RCC 7860 (cell line): ENCODE measurements at regions not wholly inside any gene's neighbourhood (a gene's known extent, or its start where the extent isn't known, plus 50 kb on each side); places are given as distances from the start of the nearest gene placed in this dataset.
"Not testable (repeated sequence)": the region's sequence is repeated elsewhere in the genome, so short reads cannot be mapped to it uniquely, and the experiment has no call there.

Experiments
- DNase-seq: peaks from one replicate; pipeline ENCODE4 v3.0.0-alpha.2; 2015; ENCODE audit warnings: low spot score
- FAIRE-seq: peaks from 2 replicates; lab custom pipeline; 2012; peaks lifted over from hg19 to GRCh38; lab: Jason Lieb, UNC

DNA sequence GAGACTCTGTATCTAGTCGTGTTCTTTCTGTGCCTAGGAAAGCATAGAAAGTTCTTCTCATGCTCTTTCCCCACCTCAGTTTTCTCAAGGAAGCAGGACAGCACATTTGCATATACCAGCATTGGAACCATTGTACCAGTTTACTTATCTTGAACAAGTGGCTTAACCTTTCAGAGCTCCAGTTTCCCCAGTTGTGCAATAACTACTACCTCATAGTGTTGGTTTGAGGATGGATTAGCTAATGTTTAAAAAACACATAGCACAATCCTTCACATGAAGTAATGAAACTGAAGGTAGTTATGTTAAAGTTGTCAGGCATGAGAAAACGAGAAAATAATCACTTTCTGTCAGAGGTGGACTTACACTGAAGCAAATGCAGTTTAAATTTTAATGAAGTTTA lies 92.2 kb upstream of the H2AZ1 start:
- DNase-seq: no peak
- FAIRE-seq: no peak

DNA sequence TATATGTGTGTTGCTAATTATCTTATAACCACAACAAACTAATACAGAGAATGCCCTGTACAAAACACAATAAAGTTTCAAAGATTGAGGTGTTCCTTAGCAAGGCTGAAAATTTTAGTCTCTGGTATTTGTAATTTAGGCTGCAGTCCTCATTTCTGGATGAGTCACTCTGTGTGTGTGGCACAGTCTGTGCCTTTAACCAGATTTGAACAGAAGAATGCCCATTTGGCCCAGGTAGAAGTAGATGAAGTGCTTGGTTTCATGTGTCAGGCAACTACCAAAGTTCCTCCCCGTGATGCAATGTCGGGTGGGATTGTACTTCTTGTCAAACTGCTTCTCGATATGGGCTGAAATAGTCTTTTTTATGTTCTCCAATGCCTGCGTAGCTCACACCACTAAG lies 91.6 kb upstream of the H2AZ1 start:
- FAIRE-seq: no peak
- DNase-seq: no peak

DNA sequence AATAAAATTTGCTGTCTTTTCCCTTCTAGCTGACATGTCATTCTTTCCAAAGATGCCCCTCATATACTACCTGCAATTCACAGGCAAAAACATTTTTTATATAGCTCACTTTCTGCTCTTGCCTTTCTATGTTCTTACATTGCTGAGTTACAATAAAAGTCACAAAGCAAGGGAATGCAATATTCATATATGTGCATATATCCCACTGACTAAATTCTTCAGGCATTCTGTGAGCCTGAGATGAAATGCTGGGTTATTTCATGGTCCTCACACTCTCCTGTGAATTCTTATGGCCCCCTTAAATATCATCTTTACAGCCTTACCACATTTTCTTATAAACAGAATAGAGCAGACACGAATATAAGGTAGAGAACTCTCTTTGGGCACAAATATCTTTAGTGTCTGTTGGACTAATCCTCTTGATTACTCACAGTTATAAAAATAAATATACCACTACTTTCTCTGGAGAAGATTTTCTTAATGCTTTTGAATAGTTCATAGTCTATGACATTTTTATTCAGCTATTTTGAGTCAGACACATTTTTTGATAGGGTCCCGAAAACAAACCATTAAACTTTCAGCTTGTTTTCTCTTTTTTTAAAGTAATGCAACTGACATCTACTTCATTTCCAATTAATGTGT lies 84.1 kb upstream of the H2AZ1 start:
- FAIRE-seq: no peak
- DNase-seq: no peak

DNA sequence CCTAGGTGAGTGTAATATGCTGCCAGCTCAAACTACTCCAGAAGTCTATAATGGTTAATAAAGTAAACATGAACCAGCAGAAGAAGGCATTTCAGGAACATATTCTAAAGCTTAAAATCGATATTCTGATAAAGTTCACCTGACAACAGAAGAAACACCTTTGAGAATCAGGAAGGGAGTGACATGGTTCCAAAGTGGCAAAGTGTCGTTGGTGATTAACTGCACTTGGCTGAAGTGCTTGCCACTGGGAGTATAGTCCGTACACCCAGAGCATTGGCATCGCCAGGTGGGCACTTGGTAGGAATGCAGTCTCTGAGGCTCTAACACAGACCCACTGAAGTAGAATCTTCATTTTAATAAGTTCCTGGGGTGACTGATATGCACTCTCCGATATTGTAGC lies 76.0 kb upstream of the H2AZ1 start:
- no peak for DNase-seq
- no peak for FAIRE-seq

DNA sequence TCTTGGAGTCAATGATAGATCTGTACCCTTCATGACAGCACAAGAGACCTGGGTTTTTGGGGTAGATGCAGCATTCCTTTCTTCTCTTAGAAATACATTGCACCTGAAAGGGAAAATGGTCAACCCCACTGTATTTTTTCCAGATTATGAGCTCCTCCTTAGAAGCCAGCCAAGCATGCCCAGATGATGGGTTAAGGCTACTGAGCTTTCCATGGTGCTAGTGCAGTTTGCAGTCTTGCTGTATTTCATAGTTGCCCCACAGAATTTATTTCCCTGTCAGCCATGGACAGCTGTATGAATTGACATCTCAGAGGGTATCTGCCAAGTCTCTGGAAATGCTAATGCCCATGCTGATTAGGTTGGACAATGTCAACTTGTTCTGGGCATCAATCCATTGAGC lies 73.7 kb upstream of the H2AZ1 start:
- no peak for FAIRE-seq
- no peak for DNase-seq

DNA sequence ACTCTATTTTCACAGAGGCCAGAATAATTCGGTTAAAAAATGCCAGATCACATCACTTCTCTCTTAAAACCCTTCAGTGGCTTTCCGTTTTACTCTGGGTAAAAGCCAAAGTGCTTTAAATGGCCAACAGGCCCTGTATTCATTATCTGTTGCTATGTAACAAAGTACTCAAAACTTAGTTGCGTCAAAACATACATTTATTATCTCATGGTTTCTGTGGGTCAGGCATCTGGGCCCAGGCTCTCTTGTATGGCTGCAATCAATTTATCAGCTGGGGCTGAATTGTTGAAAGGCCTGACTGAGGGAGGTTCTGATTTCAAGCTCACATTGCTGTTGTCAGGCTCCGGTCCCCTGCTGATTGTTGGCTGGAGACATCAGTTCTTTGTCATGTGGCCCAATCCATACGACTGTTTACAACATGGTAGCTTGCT lies 72.7 kb upstream of the H2AZ1 start:
- FAIRE-seq (no peak), DNase-seq (no peak)

DNA sequence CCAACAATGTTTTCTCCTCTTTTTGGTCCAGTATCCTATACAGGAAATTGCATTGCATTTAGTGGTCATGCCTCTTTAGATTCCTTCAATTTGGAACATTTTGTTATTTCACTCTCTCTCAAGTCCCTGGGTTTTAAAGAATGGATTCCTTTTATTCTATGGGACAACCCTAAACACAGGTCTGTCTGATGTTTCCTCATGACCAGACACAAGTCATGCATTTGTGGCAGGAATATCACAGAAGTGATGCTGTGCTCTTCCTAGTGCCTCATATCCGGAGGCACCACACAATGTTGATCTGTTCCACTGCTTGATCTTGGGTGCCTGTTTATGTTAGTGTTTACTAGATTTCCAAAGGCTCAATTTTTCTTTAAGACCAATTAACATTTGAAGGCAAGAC lies 69.7 kb upstream of the H2AZ1 start:
- no peak for DNase-seq
- no peak for FAIRE-seq

DNA sequence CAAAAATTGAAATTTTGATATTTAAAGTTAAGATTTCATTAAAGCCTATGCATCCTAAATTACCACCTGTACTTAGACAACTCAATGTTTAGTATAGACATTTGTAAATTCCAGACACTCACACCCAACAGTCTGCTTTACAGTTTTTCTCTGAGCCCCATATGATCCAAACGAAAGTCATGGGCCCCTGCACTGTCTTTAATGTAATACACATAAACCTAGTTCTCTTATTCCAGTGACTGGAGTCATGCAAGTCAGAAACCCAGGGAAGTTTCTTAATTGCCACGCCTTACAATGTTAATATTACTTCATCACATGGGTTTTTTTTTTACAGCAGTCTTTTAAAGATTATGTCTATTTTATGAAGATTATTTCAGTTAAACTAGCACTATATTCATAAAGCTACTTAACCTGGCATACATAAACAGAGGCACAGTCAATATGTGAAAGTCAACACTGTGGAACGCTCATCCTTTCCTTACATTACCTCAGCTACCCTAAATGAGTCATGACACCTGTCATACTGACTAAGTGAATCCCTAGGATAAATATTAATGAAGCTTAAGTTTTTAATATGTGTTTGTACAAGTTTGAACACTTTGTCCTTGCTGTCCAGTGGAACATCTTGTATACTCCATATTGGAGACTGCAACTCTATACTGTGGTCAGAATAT lies 67.7 kb upstream of the H2AZ1 start:
- FAIRE-seq (no peak), DNase-seq (no peak)

DNA sequence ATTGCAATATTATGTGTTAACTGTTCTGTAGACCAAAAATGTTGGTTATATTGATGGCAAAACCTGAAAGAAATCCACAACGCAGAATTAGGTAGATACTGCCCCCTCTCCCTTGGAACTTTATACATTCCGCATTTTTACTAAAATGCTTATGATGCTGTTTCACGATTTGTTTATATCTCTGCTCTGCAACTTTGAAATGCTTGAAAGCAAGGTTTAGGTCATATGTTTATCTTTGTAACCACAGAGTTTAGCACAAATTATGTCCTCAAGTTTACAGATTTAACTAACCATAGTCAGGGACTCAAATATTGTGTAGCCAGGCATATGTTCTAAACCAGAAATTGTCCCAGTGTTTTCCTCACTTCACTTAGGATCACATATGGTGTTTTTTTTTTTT lies 66.1 kb upstream of the H2AZ1 start:
- FAIRE-seq (no peak), DNase-seq (no peak)

DNA sequence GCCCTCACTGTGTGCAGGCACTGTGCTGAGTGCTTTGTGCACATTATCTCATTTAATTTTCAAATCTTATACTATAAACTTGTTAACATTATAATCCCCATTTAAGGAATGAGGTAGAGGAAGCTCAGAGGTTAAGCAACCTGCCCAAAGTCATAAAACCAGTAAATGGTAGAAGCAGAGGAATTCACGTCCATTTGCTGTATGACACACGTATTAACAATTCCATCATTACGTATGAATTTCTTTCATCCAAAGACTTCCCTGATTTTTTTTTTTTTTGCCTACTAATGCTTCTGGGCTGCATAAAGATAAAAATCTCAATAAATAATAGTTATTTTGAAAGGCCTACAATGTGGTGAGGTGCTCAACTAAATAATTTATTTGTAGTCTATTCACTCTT lies 64.5 kb upstream of the H2AZ1 start:
- FAIRE-seq (no peak), DNase-seq (no peak)

DNA sequence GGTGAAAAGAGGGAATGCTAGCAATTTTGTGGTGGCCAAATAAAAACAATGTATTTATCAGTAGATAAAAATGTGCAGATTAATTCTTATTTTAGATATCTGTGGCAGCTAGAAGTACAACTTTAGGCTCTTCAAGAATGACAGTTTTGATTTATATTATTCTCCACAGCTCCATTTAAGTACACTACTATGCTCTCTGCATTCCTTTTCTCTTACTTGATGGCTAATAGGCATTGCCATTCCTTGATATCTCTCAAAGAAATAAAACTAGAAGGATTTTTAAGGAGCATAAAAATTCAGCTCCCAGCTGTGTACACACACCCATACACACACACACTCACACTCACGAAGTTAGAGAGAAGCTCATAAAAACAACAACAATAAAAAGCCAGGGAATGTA lies 59.4 kb upstream of the H2AZ1 start:
- DNase-seq: no peak
- no peak for FAIRE-seq

DNA sequence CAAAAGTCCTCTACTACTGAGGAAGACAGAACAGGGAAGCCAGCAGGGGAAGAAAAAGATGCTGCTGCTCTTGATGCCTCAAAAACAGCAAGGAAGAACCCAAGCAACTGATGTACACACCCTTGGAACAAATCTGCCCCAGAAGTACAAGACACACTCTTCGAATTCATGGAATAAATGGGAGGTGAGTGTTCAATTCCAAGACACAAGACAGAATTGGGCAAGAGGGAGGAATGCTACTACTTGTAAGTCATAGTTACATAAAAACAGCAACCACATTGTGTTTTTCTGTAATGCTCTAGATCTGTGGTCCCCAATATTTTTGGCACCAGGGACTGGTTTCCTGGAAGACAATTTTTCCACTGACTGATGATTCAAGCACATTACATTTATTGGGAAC lies 58.0 kb upstream of the H2AZ1 start:
- no peak for FAIRE-seq
- DNase-seq: no peak

DNA sequence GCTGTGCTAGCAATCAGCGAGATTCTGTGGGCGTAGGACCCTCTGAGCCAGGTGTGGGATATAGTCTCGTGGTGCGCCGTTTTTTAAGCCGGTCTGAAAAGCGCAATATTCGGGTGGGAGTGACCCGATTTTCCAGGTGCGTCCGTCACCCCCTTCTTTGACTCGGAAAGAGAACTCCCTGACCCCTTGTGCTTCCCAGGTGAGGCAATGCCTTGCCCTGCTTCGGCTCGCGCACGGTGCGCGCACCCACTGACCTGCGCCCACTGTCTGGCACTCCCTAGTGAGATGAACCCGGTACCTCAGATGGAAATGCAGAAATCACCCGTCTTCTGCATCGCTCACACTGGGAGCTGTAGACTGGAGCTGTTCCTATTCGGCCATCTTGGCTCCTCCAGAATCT lies 56.1 kb upstream of the H2AZ1 start:
- FAIRE-seq: not testable (repeated sequence)

More for the DNA sequence above, 56.1 kb upstream of the H2AZ1 start:
- DNase-seq: not testable (repeated sequence)
